ENCODE measurements at regions not wholly inside any gene's neighbourhood (a gene's known extent, or its start where the extent isn't known, plus 50 kb on each side); places are given as distances from the start of the nearest gene placed in this dataset.

GRCh38 chr7:119842337-119842736, 430.6 kb upstream of the KCND2 start:
- TF ChIP-seq CTCF (IDR thresholded peaks at IDR 0.05; ENCODE audit: low read depth, low read length) (no peak), EZH2phosphoT487 (IDR thresholded peaks at IDR 0.05; ENCODE audit: low read depth) (no peak)

Measured in OCI-LY3 (cell line).